ENCODE measurements at regions not wholly inside any gene's neighbourhood (a gene's known extent, or its start where the extent isn't known, plus 50 kb on each side); places are given as distances from the start of the nearest gene placed in this dataset.

GRCh38 chr12:65522956-65523860 lies 244.7 kb downstream of the MSRB3 start:
- H3K4me3 ChIP-seq (ENCODE audit: low read depth, low read length, poor library complexity, severe bottlenecking): no peak overlapping the region
- H3K27ac ChIP-seq (ENCODE audit: low read depth, low read length, poor library complexity, severe bottlenecking): no peak overlapping the region
- ChIA-PET CTCF (ENCODE audit: unreplicated experiment) (no interaction called here), POLR2A (no interaction called here)
- no peaks in the 10 kb centered on the region for H3K36me3 ChIP-seq (ENCODE audit: insufficient read depth, low read length)
- H3K4me2 ChIP-seq (ENCODE audit: low read length): no peak overlapping the region
- DNase-seq (ENCODE audit: low spot score): no peak
- TF ChIP-seq CTCF (conservative IDR thresholded peaks at IDR 0.05; ENCODE audit: low read length) (no peak), EZH2phosphoT487 (IDR thresholded peaks at IDR 0.05; ENCODE audit: borderline replicate concordance, low read depth, low read length) (no peak)
- H4K20me1 ChIP-seq (ENCODE audit: insufficient read depth, low read length): no peaks in the 10 kb centered on the region
- intact Hi-C loops (cut with micrococcal nuclease; ENCODE audit: unreplicated experiment): no loop called here
- H3K9me2 ChIP-seq (ENCODE audit: insufficient read depth, low read length): no peaks in the 10 kb centered on the region
- H3K4me1 ChIP-seq (ENCODE audit: insufficient read depth, low read length, poor library complexity, severe bottlenecking): no peaks in the 10 kb centered on the region
- no TSS peak for BruUV-seq (replicated peaks)
- no peaks in the 10 kb centered on the region for H3K79me2 ChIP-seq (ENCODE audit: insufficient read depth, low read depth, low read length)
- H3K9me3 ChIP-seq (ENCODE audit: low read length): no peaks in the 10 kb centered on the region
- H2AFZ ChIP-seq (ENCODE audit: low read length): no peak overlapping the region

GRCh38 chr12:65524666-65525065 lies 246.2 kb downstream of the MSRB3 start:
- no TSS peak for BruUV-seq (replicated peaks)
- ChIA-PET CTCF (ENCODE audit: unreplicated experiment) (no interaction called here), POLR2A (no interaction called here)
- no peak overlapping the region for H2AFZ ChIP-seq (ENCODE audit: low read length)
- TF ChIP-seq EZH2phosphoT487 (IDR thresholded peaks at IDR 0.05; ENCODE audit: borderline replicate concordance, low read depth, low read length) (no peak), CTCF (conservative IDR thresholded peaks at IDR 0.05; ENCODE audit: low read length) (no peak)
- no peak overlapping the region for H3K4me2 ChIP-seq (ENCODE audit: low read length)
- no peak overlapping the region for H3K27ac ChIP-seq (ENCODE audit: low read depth, low read length, poor library complexity, severe bottlenecking)
- no peaks in the 10 kb centered on the region for H3K36me3 ChIP-seq (ENCODE audit: insufficient read depth, low read length)
- no peaks in the 10 kb centered on the region for H3K9me2 ChIP-seq (ENCODE audit: insufficient read depth, low read length)
- no peak for DNase-seq (ENCODE audit: low spot score)
- no peaks in the 10 kb centered on the region for H3K9me3 ChIP-seq (ENCODE audit: low read length)
- no peaks in the 10 kb centered on the region for H3K79me2 ChIP-seq (ENCODE audit: insufficient read depth, low read depth, low read length)
- H3K4me3 ChIP-seq (ENCODE audit: low read depth, low read length, poor library complexity, severe bottlenecking): no peak overlapping the region
- no peaks in the 10 kb centered on the region for H3K4me1 ChIP-seq (ENCODE audit: insufficient read depth, low read length, poor library complexity, severe bottlenecking)
- intact Hi-C loops (cut with micrococcal nuclease; ENCODE audit: unreplicated experiment): no loop called here
- H4K20me1 ChIP-seq (ENCODE audit: insufficient read depth, low read length): no peaks in the 10 kb centered on the region

- no TSS peak for BruUV-seq (replicated peaks)
- no peak overlapping the region for H3K4me2 ChIP-seq (ENCODE audit: low read length)
- no peak overlapping the region for H2AFZ ChIP-seq (ENCODE audit: low read length)
- no peaks in the 10 kb centered on the region for H3K4me1 ChIP-seq (ENCODE audit: insufficient read depth, low read length, poor library complexity, severe bottlenecking)
- H3K4me3 ChIP-seq (ENCODE audit: low read depth, low read length, poor library complexity, severe bottlenecking): no peak overlapping the region
- no peak for DNase-seq (ENCODE audit: low spot score)
- POLR2A ChIA-PET: no interaction called here
- intact Hi-C loops (cut with micrococcal nuclease; ENCODE audit: unreplicated experiment): no loop called here
- TF ChIP-seq EZH2phosphoT487 (IDR thresholded peaks at IDR 0.05; ENCODE audit: borderline replicate concordance, low read depth, low read length) (no peak), CTCF (conservative IDR thresholded peaks at IDR 0.05; ENCODE audit: low read length) (no peak)
- no peak overlapping the region for H3K27ac ChIP-seq (ENCODE audit: low read depth, low read length, poor library complexity, severe bottlenecking)
- no peaks in the 10 kb centered on the region for H3K9me2 ChIP-seq (ENCODE audit: insufficient read depth, low read length)
- H3K36me3 ChIP-seq (ENCODE audit: insufficient read depth, low read length): no peaks in the 10 kb centered on the region
- no peaks in the 10 kb centered on the region for H3K79me2 ChIP-seq (ENCODE audit: insufficient read depth, low read depth, low read length)
- CTCF ChIA-PET (ENCODE audit: unreplicated experiment): no interaction called here
- H3K9me3 ChIP-seq (ENCODE audit: low read length): no peaks in the 10 kb centered on the region
- no peaks in the 10 kb centered on the region for H4K20me1 ChIP-seq (ENCODE audit: insufficient read depth, low read length)
Observed at GRCh38 chr12:65525491-65526141, 247.1 kb downstream of the MSRB3 start.

All from OCI-LY7 (cell line).